Sigmoid colon (tissue), 4 donors: ENCODE measurements at regions not wholly inside any gene's neighbourhood (a gene's known extent, or its start where the extent isn't known, plus 50 kb on each side); places are given as distances from the start of the nearest gene placed in this dataset.

Experiments
- CTCF ChIP-seq, 4 experiments: fragments of 450-650 bp in 3 of 4; fragments of 200-600 bp in 1 of 4; IDR thresholded peaks; one replicate each; pipeline ENCODE4 v1.5.1; 2016 to 2019; ENCODE audit warnings: antibody characterized with exemption in 4 of 4, mild to moderate bottlenecking in 3 of 4, moderate library complexity in 2 of 4
- EP300 ChIP-seq, 4 donors: sonication (generic); formaldehyde crosslinking; IDR thresholded peaks; one replicate each; pipeline ENCODE4 v1.6.1; 2017; ENCODE audit warnings: antibody characterized with exemption in 4 of 4
- POLR2A ChIP-seq, 2 donors: fragments of 450-650 bp; IDR thresholded peaks; one replicate each; pipeline ENCODE4 v1.6.1; 2016; ENCODE audit warnings: antibody characterized with exemption in 2 of 2, mild to moderate bottlenecking in 2 of 2, moderate library complexity in 2 of 2
- POLR2AphosphoS5 ChIP-seq, 4 donors: sonication (generic); formaldehyde crosslinking; IDR thresholded peaks; one replicate each; pipeline ENCODE4 v1.6.1; 2017; ENCODE audit warnings: antibody characterized with exemption in 4 of 4

- TF ChIP-seq CTCF (IDR thresholded peaks at IDR 0.05) (no peak), POLR2A (IDR thresholded peaks at IDR 0.05) (no peak), POLR2AphosphoS5 (IDR thresholded peaks at IDR 0.05) (no peak), EP300 (IDR thresholded peaks at IDR 0.05) (no peak)
These were observed 66.6 kb downstream of the DIRAS3 start for GRCh38 chr1:67983867-67984266.
